GM12892 (cell line): ENCODE measurements at regions not wholly inside any gene's neighbourhood (a gene's known extent, or its start where the extent isn't known, plus 50 kb on each side); places are given as distances from the start of the nearest gene placed in this dataset.

Experiments
- POLR2AphosphoS5 ChIP-seq: IDR thresholded peaks from 2 replicates; pipeline ENCODE4 v1.6.1; 2011; ENCODE audit warnings: low read depth, low read length, control low read depth
- TAF1 ChIP-seq: IDR thresholded peaks from 2 replicates; pipeline ENCODE4 v1.6.1; 2011; ENCODE audit warnings: low read depth, mild to moderate bottlenecking, control low read depth, low read length, borderline replicate concordance

- TF ChIP-seq POLR2AphosphoS5 (no peak), TAF1 (no peak)
Observed at GRCh38 chr6:23435798-23436197, 690.2 kb upstream of the NRSN1 start.
